ENCODE measurements at regions not wholly inside any gene's neighbourhood (a gene's known extent, or its start where the extent isn't known, plus 50 kb on each side); places are given as distances from the start of the nearest gene placed in this dataset.
A peak's percentile ranks its signal among the peaks of the same experiment; 100 is the strongest.
"Not testable (repeated sequence)": the region's sequence is repeated elsewhere in the genome, so short reads cannot be mapped to it uniquely, and the experiment has no call there.

DNA sequence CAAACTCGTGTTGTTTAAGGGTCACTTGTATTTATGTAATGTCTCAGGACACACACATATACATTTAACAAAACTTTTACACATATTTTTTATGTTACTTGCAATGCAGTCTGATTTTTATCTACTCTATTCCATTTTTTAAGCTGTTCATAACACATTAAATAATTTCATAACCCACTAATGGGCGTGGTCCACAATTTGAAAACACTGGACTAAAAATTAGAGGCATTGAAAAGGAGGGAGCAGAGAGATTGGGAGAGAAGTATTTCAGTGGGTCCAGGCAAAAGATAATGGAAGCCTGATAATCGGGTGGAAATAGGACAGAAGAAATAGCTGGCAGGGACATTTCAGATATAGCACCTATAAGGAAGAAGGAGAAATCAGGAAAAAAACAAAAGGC lies 597.3 kb upstream of the CLINT1 start:
- WGBS, 2 donors: 67 to 79% methylated on average over 3 of the region's 3 CpGs
- Histone ChIP-seq H3K36me3 (no peaks in the 10 kb centered on the region), H3K27ac (no peak overlapping the region), H3K9me3 (no peaks in the 10 kb centered on the region), H3K4me3 (no peak overlapping the region), H3K27me3 (no peaks in the 10 kb centered on the region), H3K4me1 (no peaks in the 10 kb centered on the region)
- TF ChIP-seq, protein P1, sequence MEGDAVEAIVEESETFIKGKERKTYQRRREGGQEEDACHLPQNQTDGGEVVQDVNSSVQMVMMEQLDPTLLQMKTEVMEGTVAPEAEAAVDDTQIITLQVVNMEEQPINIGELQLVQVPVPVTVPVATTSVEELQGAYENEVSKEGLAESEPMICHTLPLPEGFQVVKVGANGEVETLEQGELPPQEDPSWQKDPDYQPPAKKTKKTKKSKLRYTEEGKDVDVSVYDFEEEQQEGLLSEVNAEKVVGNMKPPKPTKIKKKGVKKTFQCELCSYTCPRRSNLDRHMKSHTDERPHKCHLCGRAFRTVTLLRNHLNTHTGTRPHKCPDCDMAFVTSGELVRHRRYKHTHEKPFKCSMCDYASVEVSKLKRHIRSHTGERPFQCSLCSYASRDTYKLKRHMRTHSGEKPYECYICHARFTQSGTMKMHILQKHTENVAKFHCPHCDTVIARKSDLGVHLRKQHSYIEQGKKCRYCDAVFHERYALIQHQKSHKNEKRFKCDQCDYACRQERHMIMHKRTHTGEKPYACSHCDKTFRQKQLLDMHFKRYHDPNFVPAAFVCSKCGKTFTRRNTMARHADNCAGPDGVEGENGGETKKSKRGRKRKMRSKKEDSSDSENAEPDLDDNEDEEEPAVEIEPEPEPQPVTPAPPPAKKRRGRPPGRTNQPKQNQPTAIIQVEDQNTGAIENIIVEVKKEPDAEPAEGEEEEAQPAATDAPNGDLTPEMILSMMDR (IDR thresholded peaks at IDR 0.05): no peak
- intact Hi-C loops (cut with DNase I): no loop called here
- FAIRE-seq: no peak
- ATAC-seq: no peak
- DNase-seq: no peak

DNA sequence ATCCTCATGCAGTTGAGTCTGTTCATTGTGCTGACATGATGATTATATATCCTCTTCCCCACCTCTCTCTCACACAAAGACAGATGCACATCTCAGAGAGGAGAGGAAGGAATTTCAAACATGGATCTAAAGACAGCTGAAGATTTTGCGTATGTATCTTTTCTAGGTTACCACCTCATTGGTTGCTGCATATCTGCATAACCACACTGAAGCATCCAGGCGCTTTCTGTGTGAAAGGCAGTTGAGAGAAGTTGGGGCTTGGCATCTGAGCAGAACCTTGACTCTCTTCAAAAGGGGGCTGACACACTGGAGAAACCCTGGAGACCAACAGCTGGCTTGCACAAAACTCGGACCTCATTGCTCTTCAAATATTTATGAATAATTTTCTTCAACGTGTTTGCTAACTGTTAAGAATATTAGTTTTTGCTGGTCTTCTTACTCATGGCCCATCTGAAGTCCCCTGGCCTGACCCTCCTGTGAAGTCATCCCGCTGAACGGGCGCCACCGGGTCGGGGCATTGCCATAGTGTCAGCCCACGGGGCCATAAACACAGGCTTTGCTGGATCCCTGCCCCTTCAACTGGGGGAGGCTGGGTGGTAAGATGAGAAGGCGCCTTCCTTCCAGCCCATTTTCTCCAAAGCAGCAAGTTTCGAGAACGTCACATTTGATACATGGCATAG lies 593.2 kb upstream of the CLINT1 start:
- ATAC-seq: no peak
- TF ChIP-seq, protein P1 (IDR thresholded peaks at IDR 0.05): no peak
- DNase-seq: no peak
- Histone ChIP-seq H3K4me3 (no peak overlapping the region), H3K27me3 (no peaks in the 10 kb centered on the region), H3K36me3 (no peaks in the 10 kb centered on the region), H3K9me3 (no peaks in the 10 kb centered on the region), H3K4me1 (no peaks in the 10 kb centered on the region), H3K27ac (no peak overlapping the region)
- FAIRE-seq: no peak
- intact Hi-C loops (cut with DNase I): no loop called here
- 81 to 82% methylated on average over 13 of the region's 13 CpGs for WGBS, 2 donors

DNA sequence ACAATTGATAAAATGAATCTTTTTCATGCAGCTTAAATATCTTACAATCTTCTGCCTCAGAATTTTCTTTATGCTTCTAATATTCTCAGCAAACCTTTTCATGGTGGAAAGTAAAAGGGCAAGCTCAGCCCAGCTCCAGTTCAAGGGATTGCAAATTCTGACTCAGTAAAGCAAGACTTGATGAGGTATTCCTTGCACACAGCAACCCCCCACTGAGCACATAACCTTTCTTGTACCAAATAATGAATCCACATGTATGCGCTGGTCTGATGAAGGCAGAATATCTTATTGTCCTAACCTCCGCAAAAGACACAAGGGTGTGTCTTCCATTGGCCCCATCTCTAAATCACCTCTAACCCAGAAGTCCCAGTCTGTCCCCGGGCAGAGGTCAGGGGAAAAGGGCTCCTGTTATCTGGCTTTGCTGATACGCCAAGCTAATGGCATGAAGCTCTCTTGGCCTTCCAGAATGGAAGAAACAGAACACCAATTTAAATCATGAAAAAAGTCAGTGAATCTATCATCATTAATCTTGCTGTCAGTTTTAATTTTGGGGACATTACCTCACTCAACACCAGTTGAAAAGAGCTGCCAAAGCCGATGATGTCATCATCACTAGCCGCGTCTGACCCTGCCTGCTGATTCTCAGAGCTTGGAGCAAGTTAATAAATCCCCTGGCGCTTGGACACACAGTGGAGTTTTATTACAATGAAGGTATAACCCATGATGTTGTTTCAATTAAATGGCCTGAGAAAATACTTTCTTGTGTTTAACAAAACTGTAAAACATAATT lies 592.5 kb upstream of the CLINT1 start:
- 67 to 68% methylated on average over 8 of the region's 8 CpGs for WGBS, 2 donors
- H3K27ac ChIP-seq: no peak overlapping the region
- H3K36me3 ChIP-seq: no peaks in the 10 kb centered on the region
- TF ChIP-seq, protein P1 (IDR thresholded peaks at IDR 0.05): no peak
- H3K4me3 ChIP-seq: no peak overlapping the region
- DNase-seq (peak in 2 of 6 donors; percentile 10 to 34), ATAC-seq (peak in 3 of 4 donors; percentile 53 to 70 (median 70)), FAIRE-seq (no peak)
- H3K27me3 ChIP-seq: no peaks in the 10 kb centered on the region
- intact Hi-C loops (cut with DNase I): no loop called here
- H3K4me1 ChIP-seq: no peaks in the 10 kb centered on the region
- H3K9me3 ChIP-seq: no peaks in the 10 kb centered on the region

DNA sequence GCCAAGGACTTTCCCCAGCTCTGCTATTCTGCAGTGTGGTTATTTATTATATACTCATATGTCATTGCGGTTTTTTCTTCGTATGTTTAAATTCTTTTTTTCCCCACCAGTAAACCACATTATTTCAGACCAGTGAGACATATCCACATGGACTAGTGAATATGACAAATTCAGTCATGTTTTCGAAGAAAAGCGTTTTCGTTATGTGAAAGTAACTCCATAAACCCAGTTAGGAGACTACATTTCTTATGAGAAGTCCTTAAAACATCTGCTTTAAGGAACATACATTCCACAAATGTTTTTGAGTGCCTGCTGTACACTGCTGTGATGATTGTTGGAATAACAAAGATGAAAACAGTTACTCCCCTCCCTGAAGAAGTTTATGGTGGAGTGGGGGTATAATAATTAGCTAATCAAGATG lies 591.8 kb upstream of the CLINT1 start:
- ATAC-seq (no peak), DNase-seq (no peak), FAIRE-seq (no peak)
- no peaks in the 10 kb centered on the region for H3K4me1 ChIP-seq
- no peaks in the 10 kb centered on the region for H3K9me3 ChIP-seq
- intact Hi-C loops (cut with DNase I): no loop called here
- no peak overlapping the region for H3K27ac ChIP-seq
- 80 to 89% methylated on average over 5 of the region's 5 CpGs for WGBS, 2 donors
- no peak overlapping the region for H3K4me3 ChIP-seq
- no peaks in the 10 kb centered on the region for H3K27me3 ChIP-seq
- TF ChIP-seq, protein P1 (IDR thresholded peaks at IDR 0.05): no peak
- H3K36me3 ChIP-seq: no peaks in the 10 kb centered on the region

DNA sequence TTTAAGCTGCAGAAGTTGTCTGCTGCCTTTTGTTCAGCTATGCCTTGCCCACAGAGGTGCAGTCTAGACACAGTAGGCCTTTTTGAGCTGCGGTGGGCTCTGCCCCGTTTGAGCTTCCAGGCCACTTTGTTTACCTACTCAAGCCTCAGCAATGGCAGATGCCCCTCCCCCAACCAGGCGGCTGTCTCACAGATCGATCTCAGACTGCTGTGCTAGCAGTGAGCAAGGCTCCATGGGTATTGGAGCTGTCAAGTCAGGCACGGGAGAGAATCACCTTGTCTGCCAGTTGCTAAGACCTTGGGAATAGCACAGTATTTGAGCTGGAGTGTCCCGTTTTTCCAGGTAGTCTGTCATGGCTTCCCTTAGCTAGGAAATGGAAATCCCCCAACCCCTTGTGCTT lies 587.8 kb upstream of the CLINT1 start:
- ATAC-seq; FAIRE-seq; H3K36me3 ChIP-seq; H3K27ac ChIP-seq; H3K27me3 ChIP-seq; H3K4me3 ChIP-seq; H3K9me3 ChIP-seq; DNase-seq; H3K4me1 ChIP-seq; intact Hi-C loops (cut with DNase I): not testable (repeated sequence)
- WGBS, 2 donors: 19 to 22% methylated on average over 6 of the region's 6 CpGs

DNA sequence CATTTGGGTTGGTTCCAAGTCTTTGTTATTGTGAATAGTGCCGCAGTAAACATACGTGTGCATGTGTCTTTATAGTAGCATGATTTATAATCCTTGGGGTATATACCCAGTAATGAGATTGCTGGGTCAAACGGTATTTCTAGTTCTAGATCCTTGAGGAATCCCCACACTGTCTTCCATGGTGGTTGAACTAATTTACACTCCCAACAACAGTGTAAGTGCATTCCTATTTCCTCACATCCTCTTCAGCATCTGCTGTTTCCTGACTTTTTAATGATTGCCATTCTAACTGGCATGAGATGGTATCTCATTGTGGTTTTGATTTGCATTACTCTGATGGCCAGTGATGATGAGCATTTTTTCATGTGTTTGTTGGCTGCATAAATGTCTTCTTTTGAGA lies 580.3 kb upstream of the CLINT1 start:
- FAIRE-seq, H3K4me3 ChIP-seq: not testable (repeated sequence)
- WGBS, 2 donors: 93 to 100% methylated on average over 3 of the region's 3 CpGs

More for the DNA sequence above, 580.3 kb upstream of the CLINT1 start:
- H3K27me3 ChIP-seq; intact Hi-C loops (cut with DNase I); H3K4me1 ChIP-seq; H3K9me3 ChIP-seq; DNase-seq; H3K27ac ChIP-seq; H3K36me3 ChIP-seq; ATAC-seq: not testable (repeated sequence)

Measured in pancreas (tissue), 10 donors.